K562 (cell line): ENCODE measurements at regions not wholly inside any gene's neighbourhood (a gene's known extent, or its start where the extent isn't known, plus 50 kb on each side); places are given as distances from the start of the nearest gene placed in this dataset.

ENCODE experiments used
- ATAC-seq: fragments of 200-7000 bp; cut with Tn5 transposase; 3 replicates; pipeline ENCODE4 v1.9.1; 2020; ENCODE audit warnings: moderate library complexity
- BruUV-seq: library from RNA; stranded (reverse); fragments of 400-500 nt; replicated peaks from 2 replicates; lab custom pipeline; 2021; lab: Mats Ljungman, UMichigan
- CTCF ChIA-PET: fragments of 300-600 bp; formaldehyde crosslinking; extraction: SDS; loops from one replicate; lab custom pipeline; 2021; ENCODE audit warnings: low intra/inter-chr PET ratio; lab: Yijun Ruan, JAX
- POLR2A ChIA-PET: fragments of 300-600, 350-650 bp; sonication (Branson Sonifier 250); formaldehyde crosslinking; extraction: SDS; loops from one replicate; lab custom pipeline; 2021; ENCODE audit warnings: antibody characterized with exemption, inconsistent platforms; lab: Yijun Ruan, JAX
- DNase-seq, 4 experiments: peaks; one replicate each; pipeline versions ENCODE4 v3.0.0 to v3.0.0-alpha.2; 2011 to 2018; ENCODE audit warnings: low spot score in 3 of 4, mixed read lengths in 3 of 4; ENCODE audit errors: extremely low read depth in 1 of 4
- FAIRE-seq: peaks from 2 replicates; lab custom pipeline; 2011; peaks lifted over from hg19 to GRCh38; lab: Jason Lieb, UNC
- H2AFZ ChIP-seq: 2 replicates; pipeline ENCODE4 v1.6.0; 2011; ENCODE audit warnings: low read depth, low read length, control low read depth, inconsistent platforms
- H3K27ac ChIP-seq: fragments of 200-600 bp; 3 replicates; pipeline ENCODE4 v1.8.0; 2011; ENCODE audit warnings: low read depth, mild to moderate bottlenecking, control low read depth, inconsistent platforms, low read length, moderate library complexity, mixed read lengths; ENCODE audit errors: extremely low read depth
- H3K27me3 ChIP-seq, 2 experiments: fragments of 300-600 bp in 1 of 2; 2 replicates in 1 of 2; 3 replicates in 1 of 2; pipeline versions ENCODE4 v1.6.0 to v1.8.0; 2011; ENCODE audit warnings: inconsistent platforms in 2 of 2, low read length in 2 of 2, mild to moderate bottlenecking in 1 of 2, mixed read lengths in 1 of 2, moderate library complexity in 1 of 2; ENCODE audit not compliant: control insufficient read depth in 2 of 2, insufficient read depth in 2 of 2
- H3K36me3 ChIP-seq: fragments of 300-600 bp; 3 replicates; pipeline ENCODE4 v1.8.0; 2011; ENCODE audit warnings: mild to moderate bottlenecking, low read length, inconsistent platforms; ENCODE audit not compliant: control insufficient read depth, insufficient read depth
- H3K4me1 ChIP-seq, 2 experiments: fragments of 200-600 bp in 1 of 2; replicated peaks in 1 of 2; 2 replicates in 1 of 2; 3 replicates in 1 of 2; pipeline versions ENCODE4 v1.5.1 to v1.8.0; 2011; ENCODE audit warnings: inconsistent platforms in 2 of 2, low read length in 2 of 2, mild to moderate bottlenecking in 1 of 2, mixed read lengths in 1 of 2, moderate library complexity in 1 of 2; ENCODE audit not compliant: control insufficient read depth in 2 of 2, insufficient read depth in 2 of 2
- H3K4me2 ChIP-seq: 2 replicates; pipeline ENCODE4 v1.6.1; 2011; ENCODE audit warnings: low read length, control low read depth, inconsistent platforms, mixed read lengths; ENCODE audit not compliant: insufficient read depth
- H3K4me3 ChIP-seq: fragments of 200-600 bp; sonication (generic), shearing (Covaris generic); 2 replicates; pipeline ENCODE4 v1.5.1; 2016; ENCODE audit warnings: control low read depth, inconsistent platforms
- H3K79me2 ChIP-seq: fragments of 200-600 bp; 3 replicates; pipeline ENCODE4 v1.8.0; 2011; ENCODE audit warnings: low read length, inconsistent platforms; ENCODE audit not compliant: control insufficient read depth, insufficient read depth
- H3K9ac ChIP-seq, 2 experiments: 2 replicates each; pipeline versions ENCODE4 v1.6.0 to v1.6.1; 2011; ENCODE audit warnings: low read depth in 2 of 2, low read length in 2 of 2, control low read depth in 1 of 2, inconsistent platforms in 1 of 2, mild to moderate bottlenecking in 1 of 2, mixed read lengths in 1 of 2; ENCODE audit not compliant: insufficient read depth in 1 of 2
- H3K9me1 ChIP-seq: one replicate; pipeline ENCODE4 v1.6.0; 2011; ENCODE audit warnings: inconsistent platforms, mild to moderate bottlenecking, low read length, moderate library complexity; ENCODE audit not compliant: control insufficient read depth, insufficient read depth
- H3K9me3 ChIP-seq: replicated peaks from 2 replicates; pipeline ENCODE4 v1.5.1; 2011; ENCODE audit warnings: low read depth, low read length, inconsistent platforms; ENCODE audit not compliant: control insufficient read depth, insufficient read depth
- H4K20me1 ChIP-seq: replicated peaks from 2 replicates; pipeline ENCODE4 v1.6.1; 2011; ENCODE audit warnings: low read length, inconsistent platforms, mixed read lengths; ENCODE audit not compliant: control insufficient read depth, insufficient read depth
- ARID3A ChIP-seq: IDR thresholded peaks from 2 replicates; pipeline ENCODE4 v1.6.1; 2012; ENCODE audit warnings: low read depth, low read length, improper control_type of control experiment, borderline replicate concordance
- RAD51 ChIP-seq: fragments of 450-650 bp; IDR thresholded peaks from 2 replicates; pipeline ENCODE4 v1.7.1; 2016; ENCODE audit warnings: low read depth, mild to moderate bottlenecking, borderline replicate concordance
- SNAPC5 ChIP-seq: fragments of 250-450 bp; sonication (Bioruptor Pico); IDR thresholded peaks from 2 replicates; pipeline ENCODE4 v1.8.0; 2021; ENCODE audit warnings: moderate library complexity, mild to moderate bottlenecking, inconsistent platforms
- YY1 ChIP-seq, 3 experiments: IDR thresholded peaks; 2 replicates each; pipeline ENCODE4 v1.6.1; 2011; ENCODE audit warnings: low read length in 2 of 3, mild to moderate bottlenecking in 2 of 3, moderate library complexity in 2 of 3, borderline replicate concordance in 1 of 3, control low read depth in 1 of 3, low read depth in 1 of 3; ENCODE audit not compliant: insufficient read depth in 3 of 3, insufficient replicate concordance in 2 of 3, control insufficient read depth in 1 of 3, insufficient read length in 1 of 3; ENCODE audit errors: extremely low read depth in 1 of 3
- ZNF586 ChIP-seq: fragments of 450-650 bp; formaldehyde crosslinking; conservative IDR thresholded peaks from 2 replicates; pipeline ENCODE4 v1.4.0; 2020; ENCODE audit warnings: mild to moderate bottlenecking, moderate library complexity
- WGBS: fragments of 100-300 bp; shearing (Covaris generic); methylation state at CpG from one replicate; pipeline ENCODE4 v1.1.6; 2016; ENCODE audit warnings: low coverage, mixed read lengths; ENCODE audit not compliant: insufficient coverage; ENCODE audit errors: missing lambda C conversion rate; 5-methylcytosine and 5-hydroxymethylcytosine counted together
- in situ Hi-C: fragments of 300-500 bp; cut with MboI; formaldehyde crosslinking; loops from 4 replicates; pipeline ENCODE4 v1.15.0; 2018; ENCODE audit warnings: inconsistent platforms, mixed read lengths
- intact Hi-C: fragments of 100-400 bp; cut with micrococcal nuclease; formaldehyde crosslinking; loops from 2 replicates; pipeline ENCODE4 v1.14.2; 2022

GRCh38 chr1:55427606-55428005 lies 212.4 kb upstream of the USP24 start:
- DNase-seq (no peak), ATAC-seq (no peak), FAIRE-seq (no peak)
- Histone ChIP-seq H4K20me1 (no peaks in the 10 kb centered on the region), H3K27ac (no peak overlapping the region), H2AFZ (no peak overlapping the region), H3K79me2 (no peaks in the 10 kb centered on the region), H3K9ac (no peak overlapping the region), H3K9me1 (no peaks in the 10 kb centered on the region), H3K4me1 (peaks cover 0 to 12% of the 10 kb centered on the region in 2 experiments; a peak in 4 of 5 replicates), H3K4me3 (no peak overlapping the region), H3K9me3 (no peaks in the 10 kb centered on the region), H3K36me3 (no peaks in the 10 kb centered on the region), H3K27me3 (no peaks in the 10 kb centered on the region), H3K4me2 (no peak overlapping the region)
- intact Hi-C loops, result no loop called here
- ChIA-PET POLR2A (interaction anchor here (1.0 kb wide), 1 partner anchor 16 kb away, joined by 3 read pairs; no protein-coding TSS in a partner anchor), CTCF (no interaction called here)
- 5% methylated on average over 4 of the region's 4 CpGs for WGBS
- BruUV-seq, result no TSS peak
- TF ChIP-seq ARID3A (no peak), RAD51 (no peak), ZNF586 (no peak), SNAPC5 (CRISPR knock-in tag) (no peak), YY1 (IDR thresholded peaks at IDR 0.05; ENCODE audit: borderline replicate concordance in 1 of 3, control insufficient read depth in 1 of 3, extremely low read depth in 1 of 3, insufficient read depth in 3 of 3, insufficient read length in 1 of 3, insufficient replicate concordance in 2 of 3, low read depth in 1 of 3, low read length in 2 of 3) (no peak)
- in situ Hi-C loops, result loop anchor here (5.0 kb wide), 1 partner anchor 55 kb away; no protein-coding TSS in a partner anchor
